ENCODE measurements at regions not wholly inside any gene's neighbourhood (a gene's known extent, or its start where the extent isn't known, plus 50 kb on each side); places are given as distances from the start of the nearest gene placed in this dataset.
"Not testable (repeated sequence)": the region's sequence is repeated elsewhere in the genome, so short reads cannot be mapped to it uniquely, and the experiment has no call there.

DNA sequence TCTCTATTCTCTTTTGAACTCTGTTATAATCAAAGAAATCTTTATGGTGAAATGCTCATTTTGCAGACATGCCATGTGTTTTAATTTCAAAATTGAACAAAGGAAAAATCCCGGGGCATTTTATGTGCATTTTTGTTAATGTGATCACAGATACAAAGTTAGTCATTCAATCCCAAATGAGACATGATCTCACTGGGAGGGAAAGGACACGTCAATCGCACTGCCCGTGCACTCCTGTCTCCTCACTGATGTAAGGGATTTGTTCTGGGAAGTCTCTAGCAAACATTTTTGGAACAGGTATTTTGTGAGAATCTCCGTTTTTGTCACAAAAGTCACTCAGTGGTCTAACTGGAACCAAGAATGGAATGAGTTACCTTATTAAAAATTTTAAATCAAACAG is 97.9 kb upstream of the RANBP6 start:
- H3K4me3 ChIP-seq: no peak overlapping the region

DNA sequence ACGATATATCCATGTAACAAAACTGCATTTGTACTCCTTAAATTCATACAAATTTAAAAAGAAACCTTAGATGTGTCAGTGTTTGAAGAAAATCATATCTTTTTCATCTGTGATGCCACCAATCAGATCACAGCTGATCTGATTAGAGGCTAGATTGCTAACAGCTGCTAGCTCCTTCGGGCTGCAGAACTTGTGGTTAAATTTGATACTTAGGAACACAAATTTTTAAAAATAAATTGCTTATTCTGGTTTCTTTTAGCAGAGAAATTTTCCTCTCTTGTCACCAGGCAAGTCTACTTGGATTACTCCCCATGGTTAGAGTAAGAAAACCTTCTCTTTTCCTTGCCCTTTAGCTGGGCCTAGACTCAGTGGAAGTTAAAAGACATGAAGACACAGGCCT is 94.6 kb upstream of the RANBP6 start:
- intact Hi-C loops (cut with micrococcal nuclease): no loop called here
- Histone ChIP-seq H3K4me3 (no peak overlapping the region), H3K27ac (replicated peaks) (no peak overlapping the region)

More for the DNA sequence above, 97.9 kb upstream of the RANBP6 start:
- H3K4me1 ChIP-seq: no peaks in the 10 kb centered on the region
- H3K27me3 ChIP-seq (ENCODE audit: low read depth): no peaks in the 10 kb centered on the region
- H3K9me3 ChIP-seq (replicated peaks): no peaks in the 10 kb centered on the region
- DNase-seq: no peak
- intact Hi-C loops (cut with micrococcal nuclease): no loop called here
- TF ChIP-seq, protein P1, sequence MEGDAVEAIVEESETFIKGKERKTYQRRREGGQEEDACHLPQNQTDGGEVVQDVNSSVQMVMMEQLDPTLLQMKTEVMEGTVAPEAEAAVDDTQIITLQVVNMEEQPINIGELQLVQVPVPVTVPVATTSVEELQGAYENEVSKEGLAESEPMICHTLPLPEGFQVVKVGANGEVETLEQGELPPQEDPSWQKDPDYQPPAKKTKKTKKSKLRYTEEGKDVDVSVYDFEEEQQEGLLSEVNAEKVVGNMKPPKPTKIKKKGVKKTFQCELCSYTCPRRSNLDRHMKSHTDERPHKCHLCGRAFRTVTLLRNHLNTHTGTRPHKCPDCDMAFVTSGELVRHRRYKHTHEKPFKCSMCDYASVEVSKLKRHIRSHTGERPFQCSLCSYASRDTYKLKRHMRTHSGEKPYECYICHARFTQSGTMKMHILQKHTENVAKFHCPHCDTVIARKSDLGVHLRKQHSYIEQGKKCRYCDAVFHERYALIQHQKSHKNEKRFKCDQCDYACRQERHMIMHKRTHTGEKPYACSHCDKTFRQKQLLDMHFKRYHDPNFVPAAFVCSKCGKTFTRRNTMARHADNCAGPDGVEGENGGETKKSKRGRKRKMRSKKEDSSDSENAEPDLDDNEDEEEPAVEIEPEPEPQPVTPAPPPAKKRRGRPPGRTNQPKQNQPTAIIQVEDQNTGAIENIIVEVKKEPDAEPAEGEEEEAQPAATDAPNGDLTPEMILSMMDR (IDR thresholded peaks at IDR 0.05; ENCODE audit: borderline replicate concordance): no peak
- H3K27ac ChIP-seq (replicated peaks): no peak overlapping the region
- H3K36me3 ChIP-seq: no peaks in the 10 kb centered on the region

DNA sequence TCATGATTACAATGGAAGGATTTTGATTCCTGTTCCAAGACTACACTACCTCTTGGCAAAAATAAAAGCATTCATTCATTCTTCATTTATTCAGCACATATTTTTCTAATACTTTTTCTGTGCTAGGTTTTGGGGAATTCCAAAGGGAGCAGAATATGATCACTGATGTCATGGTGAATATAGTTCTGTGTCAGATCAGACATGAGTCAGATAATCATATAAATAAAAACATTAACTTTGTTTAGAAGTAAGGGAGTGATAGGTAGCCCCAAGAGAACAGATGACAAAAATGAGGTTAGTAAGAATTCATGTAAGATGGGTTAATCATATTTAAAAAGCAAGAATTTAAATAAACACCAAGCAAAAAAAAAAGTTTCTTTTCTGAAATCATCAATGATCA is 94.1 kb upstream of the RANBP6 start:
- no peak for DNase-seq
- H3K27me3 ChIP-seq (ENCODE audit: low read depth): no peaks in the 10 kb centered on the region
- H3K9me3 ChIP-seq (replicated peaks): no peaks in the 10 kb centered on the region
- intact Hi-C loops (cut with micrococcal nuclease): no loop called here
- H3K27ac ChIP-seq (replicated peaks): no peak overlapping the region
- H3K4me3 ChIP-seq: no peak overlapping the region
- TF ChIP-seq, protein P1 (IDR thresholded peaks at IDR 0.05; ENCODE audit: borderline replicate concordance): no peak
- peaks cover 16% of the 10 kb centered on the region for H3K4me1 ChIP-seq
- H3K36me3 ChIP-seq: no peaks in the 10 kb centered on the region

More for the DNA sequence above, 94.6 kb upstream of the RANBP6 start:
- H3K4me1 ChIP-seq: peaks cover 16% of the 10 kb centered on the region
- no peaks in the 10 kb centered on the region for H3K36me3 ChIP-seq
- TF ChIP-seq, protein P1 (IDR thresholded peaks at IDR 0.05; ENCODE audit: borderline replicate concordance): no peak
- DNase-seq: no peak
- H3K9me3 ChIP-seq (replicated peaks): no peaks in the 10 kb centered on the region
- H3K27me3 ChIP-seq (ENCODE audit: low read depth): no peaks in the 10 kb centered on the region

DNA sequence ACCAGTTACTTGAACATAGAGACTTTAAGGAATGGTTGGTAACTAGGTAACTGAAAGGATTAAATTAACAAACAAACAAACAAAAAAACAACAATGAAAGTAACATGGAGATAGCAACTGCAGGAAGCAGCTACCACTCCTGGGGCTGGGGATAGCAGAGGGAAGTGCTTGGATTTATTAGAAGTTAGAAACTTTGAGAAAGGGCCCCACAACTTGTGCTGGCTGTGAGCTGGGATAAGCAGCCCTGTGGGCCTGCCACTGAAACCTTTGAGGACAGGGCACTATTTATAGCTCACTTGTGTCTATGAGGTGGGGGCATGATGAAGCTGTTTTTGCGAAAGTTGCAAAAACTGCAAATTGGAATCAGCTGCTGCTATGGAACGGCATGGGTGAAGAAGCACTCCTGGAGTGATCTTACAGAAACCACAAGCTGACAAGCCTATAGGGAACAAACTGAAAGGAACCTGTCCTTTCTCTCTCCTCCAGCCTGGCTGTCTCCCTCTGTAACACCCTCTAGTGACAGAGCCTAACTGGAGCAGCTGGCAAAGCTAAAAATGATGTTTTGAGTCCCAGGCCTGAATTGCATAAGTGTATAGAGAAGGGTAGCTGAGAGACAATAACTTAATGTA is 91.4 kb upstream of the RANBP6 start:
- Histone ChIP-seq H3K36me3 (no peaks in the 10 kb centered on the region), H3K4me3 (no peak overlapping the region), H3K27ac (replicated peaks) (peak overlapping the region; percentile 84), H3K4me1 (peaks cover 16% of the 10 kb centered on the region), H3K9me3 (replicated peaks) (no peaks in the 10 kb centered on the region), H3K27me3 (ENCODE audit: low read depth) (no peaks in the 10 kb centered on the region)
- TF ChIP-seq, protein P1 (IDR thresholded peaks at IDR 0.05; ENCODE audit: borderline replicate concordance): peak; percentile 64
- intact Hi-C loops (cut with micrococcal nuclease): no loop called here
- DNase-seq: no peak

DNA sequence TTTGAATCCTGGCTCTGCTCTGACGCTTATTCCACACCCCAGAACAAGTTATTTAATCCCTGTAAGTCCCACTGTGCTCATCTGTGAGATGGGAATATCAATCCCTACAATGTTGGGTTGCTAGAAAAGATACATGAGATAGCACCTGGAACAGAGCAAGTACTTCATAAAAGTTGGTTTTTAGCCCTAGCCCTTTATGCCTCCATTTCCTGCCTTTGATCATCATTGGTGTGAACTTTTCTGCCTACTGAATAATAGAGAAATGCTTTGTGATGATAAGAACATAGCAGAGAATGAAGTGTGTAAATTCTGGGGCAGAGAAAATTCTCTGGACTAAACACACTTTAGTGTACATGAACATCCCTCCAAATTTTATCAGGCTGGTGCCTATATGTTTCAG is 90.3 kb upstream of the RANBP6 start:
- H3K36me3 ChIP-seq: no peaks in the 10 kb centered on the region
- peak overlapping the region; percentile 84 for H3K27ac ChIP-seq (replicated peaks)
- TF ChIP-seq, protein P1 (IDR thresholded peaks at IDR 0.05; ENCODE audit: borderline replicate concordance): no peak
- H3K4me3 ChIP-seq: no peak overlapping the region
- no peak for DNase-seq
- H3K4me1 ChIP-seq: peaks cover 16% of the 10 kb centered on the region
- H3K27me3 ChIP-seq (ENCODE audit: low read depth): no peaks in the 10 kb centered on the region
- intact Hi-C loops (cut with micrococcal nuclease): no loop called here
- no peaks in the 10 kb centered on the region for H3K9me3 ChIP-seq (replicated peaks)

DNA sequence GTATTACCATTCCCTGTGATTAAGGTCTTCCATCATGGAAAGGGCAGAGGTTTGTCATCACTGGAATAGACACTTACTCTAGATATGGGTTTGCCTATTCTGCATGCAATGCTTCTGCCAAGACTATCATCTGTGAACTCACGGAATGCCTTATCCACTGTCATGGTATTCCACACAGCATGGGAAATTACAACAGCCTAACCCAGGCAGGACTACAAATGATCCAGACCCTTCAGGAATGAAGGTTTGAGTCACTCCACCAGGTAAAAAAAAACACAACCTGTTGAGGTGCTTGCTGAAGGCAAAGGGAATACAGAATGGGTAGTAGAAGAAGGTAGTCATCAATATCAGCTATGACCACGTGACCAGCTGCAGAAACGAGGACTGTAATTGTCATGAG is 89.0 kb upstream of the RANBP6 start:
- intact Hi-C loops (cut with micrococcal nuclease): not testable (repeated sequence)

DNA sequence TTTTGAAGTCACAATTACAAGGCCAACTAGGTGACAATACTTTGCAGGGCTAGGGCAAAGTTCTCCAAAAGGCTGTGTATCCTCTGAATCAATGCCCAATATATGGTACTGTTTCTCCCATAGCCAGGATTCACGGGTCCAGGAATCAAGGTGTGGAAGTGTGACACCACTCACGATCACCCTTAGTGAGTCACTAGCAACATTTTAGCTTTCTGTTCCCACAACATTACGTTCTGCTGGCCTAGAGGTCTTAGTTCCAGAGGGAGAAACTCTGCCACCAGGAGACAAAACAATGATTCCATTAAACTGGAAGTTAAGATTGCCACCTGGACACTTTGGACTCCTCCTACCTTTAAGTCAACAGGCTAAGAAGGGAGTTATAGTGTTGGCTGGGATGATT is 88.5 kb upstream of the RANBP6 start:
- H3K27ac ChIP-seq (replicated peaks); H3K4me3 ChIP-seq; H3K9me3 ChIP-seq (replicated peaks); H3K27me3 ChIP-seq (ENCODE audit: low read depth); intact Hi-C loops (cut with micrococcal nuclease); H3K36me3 ChIP-seq; DNase-seq: not testable (repeated sequence)
- peaks cover 16% of the 10 kb centered on the region for H3K4me1 ChIP-seq

More for the DNA sequence above, 89.0 kb upstream of the RANBP6 start:
- not testable (repeated sequence) for H3K9me3 ChIP-seq (replicated peaks); DNase-seq; H3K36me3 ChIP-seq; H3K4me3 ChIP-seq; H3K27me3 ChIP-seq (ENCODE audit: low read depth); H3K27ac ChIP-seq (replicated peaks)
- H3K4me1 ChIP-seq: peaks cover 16% of the 10 kb centered on the region

DNA sequence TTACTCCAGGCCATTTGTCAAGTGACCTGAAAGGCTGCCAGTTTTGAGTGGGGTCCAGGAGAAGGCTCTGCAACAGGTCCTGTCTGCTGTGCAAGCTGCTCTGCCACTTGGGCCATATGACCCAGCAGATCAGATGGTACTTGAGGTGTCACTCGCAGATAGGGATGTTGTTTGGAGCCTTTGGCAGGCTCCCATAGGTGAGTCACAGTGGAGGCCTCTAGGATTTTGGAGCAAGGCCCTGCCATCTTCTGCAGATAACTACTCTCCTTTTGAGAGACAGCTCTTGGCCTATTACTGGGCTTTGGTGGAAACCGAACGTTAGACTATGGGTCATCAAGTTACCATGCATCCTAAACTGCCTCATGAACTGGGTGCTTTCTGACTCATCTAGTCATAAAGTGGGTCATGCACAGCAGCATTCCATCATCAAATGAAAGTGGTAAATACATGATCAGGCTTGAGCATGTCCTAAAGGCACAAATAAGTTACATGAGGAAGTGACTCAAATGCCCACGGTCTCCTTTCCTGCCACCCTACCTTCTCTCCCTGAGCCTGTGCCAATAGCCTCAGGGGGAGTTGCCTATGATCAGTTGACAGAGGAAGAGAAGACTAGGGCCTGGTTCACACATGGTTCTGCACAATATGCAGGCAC is 87.0 kb upstream of the RANBP6 start:
- H3K4me3 ChIP-seq; H3K36me3 ChIP-seq; intact Hi-C loops (cut with micrococcal nuclease); H3K27ac ChIP-seq (replicated peaks); DNase-seq; H3K9me3 ChIP-seq (replicated peaks); H3K27me3 ChIP-seq (ENCODE audit: low read depth): not testable (repeated sequence)
- H3K4me1 ChIP-seq: peaks cover 15% of the 10 kb centered on the region

DNA sequence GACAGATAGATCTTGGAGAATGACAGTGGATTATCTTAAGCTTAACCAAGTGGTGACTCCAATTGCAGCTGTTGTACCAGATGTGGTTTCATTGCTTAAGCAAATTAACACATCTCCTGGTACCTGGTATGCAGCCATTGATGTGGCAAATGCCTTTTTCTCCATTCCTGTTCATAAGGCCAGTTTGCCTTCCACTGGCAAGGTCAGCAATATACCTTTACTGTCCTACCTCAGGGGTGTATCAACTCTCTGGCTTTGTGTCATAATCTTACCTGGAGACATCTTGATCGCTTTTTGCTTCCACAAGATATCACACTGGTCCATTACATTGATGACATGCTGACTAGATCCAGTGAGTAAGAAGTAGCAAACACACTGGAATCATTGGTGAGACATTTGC is 86.3 kb upstream of the RANBP6 start:
- H3K4me3 ChIP-seq; H3K27ac ChIP-seq (replicated peaks); H3K4me1 ChIP-seq; H3K9me3 ChIP-seq (replicated peaks); H3K36me3 ChIP-seq; H3K27me3 ChIP-seq (ENCODE audit: low read depth); DNase-seq; intact Hi-C loops (cut with micrococcal nuclease): not testable (repeated sequence)

All from left ventricle myocardium inferior (tissue), 1 donor.